ENCODE measurements at regions not wholly inside any gene's neighbourhood (a gene's known extent, or its start where the extent isn't known, plus 50 kb on each side); places are given as distances from the start of the nearest gene placed in this dataset.

GRCh38 chr3:164679245-164679644, 399.1 kb downstream of the SI start:
- no peak for ATAC-seq
- H3K4me3 ChIP-seq (replicated peaks in 1 of 2; ENCODE audit: low read depth in 1 of 2, low read length in 2 of 2): no peak overlapping the region
- intact Hi-C loops (cut with micrococcal nuclease): no loop called here
- H3K27me3 ChIP-seq (ENCODE audit: insufficient read depth, low read length): no peaks in the 10 kb centered on the region
- H3K9me2 ChIP-seq (ENCODE audit: insufficient read depth): no peaks in the 10 kb centered on the region
- no peak overlapping the region for H3K27ac ChIP-seq (ENCODE audit: low read depth, low read length)
- H3K4me2 ChIP-seq (ENCODE audit: low read length): no peak overlapping the region
- no peak for DNase-seq (ENCODE audit: low read depth, low spot score)
- TF ChIP-seq MAX (IDR thresholded peaks at IDR 0.05): no peak
- TF ChIP-seq FOSL1 (IDR thresholded peaks at IDR 0.05; ENCODE audit: low read depth): no peak
- TF ChIP-seq ZFX (IDR thresholded peaks at IDR 0.05): no peak
- TF ChIP-seq, protein P1, sequence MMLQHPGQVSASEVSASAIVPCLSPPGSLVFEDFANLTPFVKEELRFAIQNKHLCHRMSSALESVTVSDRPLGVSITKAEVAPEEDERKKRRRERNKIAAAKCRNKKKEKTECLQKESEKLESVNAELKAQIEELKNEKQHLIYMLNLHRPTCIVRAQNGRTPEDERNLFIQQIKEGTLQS (IDR thresholded peaks at IDR 0.05): no peak
- no peak for TF ChIP-seq TCF7L2 (IDR thresholded peaks at IDR 0.05; ENCODE audit: borderline replicate concordance, extremely low read depth, insufficient read depth, insufficient read length)
- TF ChIP-seq EZH2phosphoT487 (IDR thresholded peaks at IDR 0.05; ENCODE audit: borderline replicate concordance): no peak
- TF ChIP-seq SRF (IDR thresholded peaks at IDR 0.05; ENCODE audit: low read depth): no peak
- TF ChIP-seq POLR2A (IDR thresholded peaks at IDR 0.05; ENCODE audit: borderline replicate concordance, extremely low read depth, insufficient read depth, insufficient read length): no peak
- no peak overlapping the region for H3K9ac ChIP-seq (ENCODE audit: low read length)
- H4K20me1 ChIP-seq (ENCODE audit: insufficient read depth): no peaks in the 10 kb centered on the region
- CTCF ChIA-PET: no interaction called here
- H3K79me2 ChIP-seq (ENCODE audit: insufficient read depth, low read length): no peaks in the 10 kb centered on the region
- no peak overlapping the region for H2AFZ ChIP-seq (ENCODE audit: low read depth, low read length, poor library complexity, severe bottlenecking)
- no TSS peak for BruUV-seq (replicated peaks)
- H3K36me3 ChIP-seq (ENCODE audit: control insufficient read depth in 1 of 2, insufficient read depth in 2 of 2, low read length in 2 of 2): no peaks in the 10 kb centered on the region
- RAD21 ChIA-PET (ENCODE audit: low non-redundant PET in 1 of 2, low total read pairs in 2 of 2, uncharacterized antibody in 2 of 2, unreplicated experiment in 2 of 2): no interaction called here
- no peaks in the 10 kb centered on the region for H3K4me1 ChIP-seq (ENCODE audit: control insufficient read depth in 1 of 2, insufficient read depth in 2 of 2, low read length in 2 of 2)
- no peaks in the 10 kb centered on the region for H3K9me3 ChIP-seq (ENCODE audit: control insufficient read depth in 1 of 2, insufficient read depth in 1 of 2, low read depth in 1 of 2, low read length in 2 of 2)
- POLR2A ChIA-PET: no interaction called here

DNA sequence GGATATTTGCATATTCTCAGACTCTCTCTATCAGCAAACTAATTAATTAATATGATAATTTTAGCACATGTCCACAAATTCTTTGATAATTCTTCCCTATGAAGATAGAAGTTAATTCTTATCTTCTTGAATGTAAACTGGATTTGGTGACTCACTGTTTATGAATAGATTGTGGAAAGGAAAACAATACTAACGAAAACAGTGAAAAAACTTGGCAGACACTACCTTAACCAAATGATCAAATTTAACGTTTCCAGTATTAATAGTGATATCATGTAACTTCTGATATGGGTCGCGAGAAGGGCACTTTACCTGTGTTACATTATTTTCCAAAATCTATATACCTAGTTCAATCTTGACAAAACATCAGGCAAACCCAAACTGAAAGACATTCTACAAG, 401.0 kb downstream of the SI start:
- intact Hi-C loops (cut with micrococcal nuclease): no loop called here
- no peak for DNase-seq (ENCODE audit: low read depth, low spot score)
- TF ChIP-seq SIN3A (IDR thresholded peaks at IDR 0.05; ENCODE audit: low read depth) (no peak), POLR2AphosphoS5 (IDR thresholded peaks at IDR 0.05; ENCODE audit: low read depth, low read length) (no peak), SP1 (IDR thresholded peaks at IDR 0.05; ENCODE audit: low read depth) (no peak), REST (IDR thresholded peaks at IDR 0.05; ENCODE audit: low read depth) (no peak), JUND (IDR thresholded peaks at IDR 0.05) (no peak), EZH2phosphoT487 (IDR thresholded peaks at IDR 0.05; ENCODE audit: borderline replicate concordance) (no peak), CBX3 (IDR thresholded peaks at IDR 0.05; ENCODE audit: low read depth) (no peak), SRF (IDR thresholded peaks at IDR 0.05; ENCODE audit: low read depth) (no peak), EZH2 (IDR thresholded peaks at IDR 0.05) (no peak), EGR1 (IDR thresholded peaks at IDR 0.05; ENCODE audit: low read depth) (no peak), ZNF274 (IDR thresholded peaks at IDR 0.05; ENCODE audit: low read depth, low read length) (no peak)
- TF ChIP-seq, protein P1 (IDR thresholded peaks at IDR 0.05): no peak
- BruUV-seq (replicated peaks): no TSS peak
- H3K4me2 ChIP-seq (ENCODE audit: low read length): no peak overlapping the region
- no peak for ATAC-seq
- ChIA-PET CTCF (no interaction called here), POLR2A (no interaction called here), RAD21 (ENCODE audit: low non-redundant PET in 1 of 2, low total read pairs in 2 of 2, uncharacterized antibody in 2 of 2, unreplicated experiment in 2 of 2) (no interaction called here)
- H3K9me2 ChIP-seq (ENCODE audit: insufficient read depth): no peaks in the 10 kb centered on the region
- H3K9ac ChIP-seq (ENCODE audit: low read length): no peak overlapping the region
- H3K36me3 ChIP-seq (ENCODE audit: control insufficient read depth in 1 of 2, insufficient read depth in 2 of 2, low read length in 2 of 2): no peaks in the 10 kb centered on the region
- no peak overlapping the region for H3K4me3 ChIP-seq (replicated peaks in 1 of 2; ENCODE audit: low read depth in 1 of 2, low read length in 2 of 2)
- H3K27me3 ChIP-seq (ENCODE audit: insufficient read depth, low read length): no peaks in the 10 kb centered on the region
- H3K27ac ChIP-seq (ENCODE audit: low read depth, low read length): no peak overlapping the region
- H3K79me2 ChIP-seq (ENCODE audit: insufficient read depth, low read length): no peaks in the 10 kb centered on the region
- no peak overlapping the region for H2AFZ ChIP-seq (ENCODE audit: low read depth, low read length, poor library complexity, severe bottlenecking)
- H3K9me3 ChIP-seq (ENCODE audit: control insufficient read depth in 1 of 2, insufficient read depth in 1 of 2, low read depth in 1 of 2, low read length in 2 of 2): no peaks in the 10 kb centered on the region
- H4K20me1 ChIP-seq (ENCODE audit: insufficient read depth): no peaks in the 10 kb centered on the region
- H3K4me1 ChIP-seq (ENCODE audit: control insufficient read depth in 1 of 2, insufficient read depth in 2 of 2, low read length in 2 of 2): no peaks in the 10 kb centered on the region

Measured in HCT116 (cell line).